K562 (cell line): ENCODE measurements at regions not wholly inside any gene's neighbourhood (a gene's known extent, or its start where the extent isn't known, plus 50 kb on each side); places are given as distances from the start of the nearest gene placed in this dataset.

Source experiments
- ATAC-seq: fragments of 200-7000 bp; cut with Tn5 transposase; 3 replicates; pipeline ENCODE4 v1.9.1; 2020; ENCODE audit warnings: moderate library complexity
- BruUV-seq: library from RNA; stranded (reverse); fragments of 400-500 nt; replicated peaks from 2 replicates; lab custom pipeline; 2021; lab: Mats Ljungman, UMichigan
- CTCF ChIA-PET: fragments of 300-600 bp; formaldehyde crosslinking; extraction: SDS; loops from one replicate; lab custom pipeline; 2021; ENCODE audit warnings: low intra/inter-chr PET ratio; lab: Yijun Ruan, JAX
- POLR2A ChIA-PET: fragments of 300-600, 350-650 bp; sonication (Branson Sonifier 250); formaldehyde crosslinking; extraction: SDS; loops from one replicate; lab custom pipeline; 2021; ENCODE audit warnings: antibody characterized with exemption, inconsistent platforms; lab: Yijun Ruan, JAX
- DNase-seq, 4 experiments: peaks; one replicate each; pipeline versions ENCODE4 v3.0.0 to v3.0.0-alpha.2; 2011 to 2018; ENCODE audit warnings: low spot score in 3 of 4, mixed read lengths in 3 of 4; ENCODE audit errors: extremely low read depth in 1 of 4
- FAIRE-seq: peaks from 2 replicates; lab custom pipeline; 2011; peaks lifted over from hg19 to GRCh38; lab: Jason Lieb, UNC
- H2AFZ ChIP-seq: 2 replicates; pipeline ENCODE4 v1.6.0; 2011; ENCODE audit warnings: low read depth, low read length, control low read depth, inconsistent platforms
- H3K27ac ChIP-seq: fragments of 200-600 bp; 3 replicates; pipeline ENCODE4 v1.8.0; 2011; ENCODE audit warnings: low read depth, mild to moderate bottlenecking, control low read depth, inconsistent platforms, low read length, moderate library complexity, mixed read lengths; ENCODE audit errors: extremely low read depth
- H3K27me3 ChIP-seq, 2 experiments: fragments of 300-600 bp in 1 of 2; 2 replicates in 1 of 2; 3 replicates in 1 of 2; pipeline versions ENCODE4 v1.6.0 to v1.8.0; 2011; ENCODE audit warnings: inconsistent platforms in 2 of 2, low read length in 2 of 2, mild to moderate bottlenecking in 1 of 2, mixed read lengths in 1 of 2, moderate library complexity in 1 of 2; ENCODE audit not compliant: control insufficient read depth in 2 of 2, insufficient read depth in 2 of 2
- H3K36me3 ChIP-seq: fragments of 300-600 bp; 3 replicates; pipeline ENCODE4 v1.8.0; 2011; ENCODE audit warnings: mild to moderate bottlenecking, low read length, inconsistent platforms; ENCODE audit not compliant: control insufficient read depth, insufficient read depth
- H3K4me1 ChIP-seq, 2 experiments: fragments of 200-600 bp in 1 of 2; replicated peaks in 1 of 2; 2 replicates in 1 of 2; 3 replicates in 1 of 2; pipeline versions ENCODE4 v1.5.1 to v1.8.0; 2011; ENCODE audit warnings: inconsistent platforms in 2 of 2, low read length in 2 of 2, mild to moderate bottlenecking in 1 of 2, mixed read lengths in 1 of 2, moderate library complexity in 1 of 2; ENCODE audit not compliant: control insufficient read depth in 2 of 2, insufficient read depth in 2 of 2
- H3K4me2 ChIP-seq: 2 replicates; pipeline ENCODE4 v1.6.1; 2011; ENCODE audit warnings: low read length, control low read depth, inconsistent platforms, mixed read lengths; ENCODE audit not compliant: insufficient read depth
- H3K4me3 ChIP-seq: fragments of 200-600 bp; sonication (generic), shearing (Covaris generic); 2 replicates; pipeline ENCODE4 v1.5.1; 2016; ENCODE audit warnings: control low read depth, inconsistent platforms
- H3K79me2 ChIP-seq: fragments of 200-600 bp; 3 replicates; pipeline ENCODE4 v1.8.0; 2011; ENCODE audit warnings: low read length, inconsistent platforms; ENCODE audit not compliant: control insufficient read depth, insufficient read depth
- H3K9ac ChIP-seq, 2 experiments: 2 replicates each; pipeline versions ENCODE4 v1.6.0 to v1.6.1; 2011; ENCODE audit warnings: low read depth in 2 of 2, low read length in 2 of 2, control low read depth in 1 of 2, inconsistent platforms in 1 of 2, mild to moderate bottlenecking in 1 of 2, mixed read lengths in 1 of 2; ENCODE audit not compliant: insufficient read depth in 1 of 2
- H3K9me1 ChIP-seq: one replicate; pipeline ENCODE4 v1.6.0; 2011; ENCODE audit warnings: inconsistent platforms, mild to moderate bottlenecking, low read length, moderate library complexity; ENCODE audit not compliant: control insufficient read depth, insufficient read depth
- H3K9me3 ChIP-seq: replicated peaks from 2 replicates; pipeline ENCODE4 v1.5.1; 2011; ENCODE audit warnings: low read depth, low read length, inconsistent platforms; ENCODE audit not compliant: control insufficient read depth, insufficient read depth
- H4K20me1 ChIP-seq: replicated peaks from 2 replicates; pipeline ENCODE4 v1.6.1; 2011; ENCODE audit warnings: low read length, inconsistent platforms, mixed read lengths; ENCODE audit not compliant: control insufficient read depth, insufficient read depth
- ARID2 ChIP-seq: fragments of 450-650 bp; IDR thresholded peaks from 2 replicates; pipeline ENCODE4 v1.6.1; 2017; ENCODE audit warnings: antibody characterized with exemption, mild to moderate bottlenecking
- CSDE1 ChIP-seq, 2 experiments: fragments of 450-650 bp; IDR thresholded peaks; 2 replicates each; pipeline ENCODE4 v1.6.1; 2016; ENCODE audit warnings: mild to moderate bottlenecking in 1 of 2
- ELF4 ChIP-seq: fragments of 450-650 bp; formaldehyde crosslinking; IDR thresholded peaks from 2 replicates; pipeline ENCODE4 v1.4.0; 2022; ENCODE audit warnings: missing genetic modification characterization
- EZH2 ChIP-seq: IDR thresholded peaks from 2 replicates; pipeline ENCODE4 v1.6.1; 2012; ENCODE audit warnings: low read depth, mild to moderate bottlenecking, inconsistent platforms, low read length, borderline replicate concordance
- NCOA6 ChIP-seq: fragments of 450-650 bp; IDR thresholded peaks from 2 replicates; pipeline ENCODE4 v1.6.1; 2017; ENCODE audit warnings: mild to moderate bottlenecking
- RBM39 ChIP-seq: fragments of 200-400 bp; formaldehyde crosslinking; optimal IDR thresholded peaks from 2 replicates; pipeline ENCODE3; 2018; ENCODE audit warnings: low read depth, low read length
- TBL1XR1 ChIP-seq, 2 experiments: IDR thresholded peaks; 2 replicates each; pipeline ENCODE4 v1.6.1; 2012; ENCODE audit warnings: improper control_type of control experiment in 2 of 2, low read length in 2 of 2, mild to moderate bottlenecking in 1 of 2
- ZNF780A ChIP-seq: fragments of 250-450 bp; sonication (Bioruptor Pico); IDR thresholded peaks from 2 replicates; pipeline ENCODE4 v1.5.0; 2021; ENCODE audit warnings: mild to moderate bottlenecking
- in situ Hi-C: fragments of 300-500 bp; cut with MboI; formaldehyde crosslinking; loops from 4 replicates; pipeline ENCODE4 v1.15.0; 2018; ENCODE audit warnings: inconsistent platforms, mixed read lengths
- intact Hi-C: fragments of 100-400 bp; cut with micrococcal nuclease; formaldehyde crosslinking; loops from 2 replicates; pipeline ENCODE4 v1.14.2; 2022
- TF ChIP-seq, protein P1 (sequence below), 2 experiments: fragments of 450-650 bp; conservative IDR thresholded peaks; 2 replicates each; pipeline ENCODE4 v1.6.1; 2017; ENCODE audit warnings: mild to moderate bottlenecking in 2 of 2, moderate library complexity in 2 of 2
- TF ChIP-seq, protein P2 (sequence below): fragments of 250-450 bp; sonication (Bioruptor Pico); IDR thresholded peaks from 2 replicates; pipeline ENCODE4 v1.5.0; 2021; ENCODE audit warnings: mild to moderate bottlenecking, moderate library complexity
- TF ChIP-seq, protein P3 (sequence below): fragments of 200-400 bp; formaldehyde crosslinking; IDR thresholded peaks from 2 replicates; pipeline ENCODE4 v1.6.1; 2017; ENCODE audit warnings: mild to moderate bottlenecking, low read depth, low read length, moderate library complexity

DNA sequence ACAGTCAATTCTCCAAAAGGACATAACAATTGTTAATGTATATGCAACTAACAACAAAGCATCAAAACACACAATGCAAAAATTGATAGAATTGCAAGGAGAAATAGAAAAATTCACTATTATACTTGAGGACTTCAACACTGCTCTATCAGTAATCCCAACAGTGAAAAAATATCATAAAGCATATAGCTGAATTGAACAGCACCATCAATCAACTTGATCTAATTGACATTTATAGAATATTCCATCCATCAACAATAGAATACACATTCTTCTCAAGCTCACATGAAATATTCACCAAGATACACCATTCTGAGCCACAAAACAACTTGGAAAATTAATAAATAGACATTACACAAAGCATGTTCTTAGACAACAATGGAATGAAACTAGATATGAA lies 60.1 kb upstream of the ASXL3 start:
- H3K4me3 ChIP-seq: no peak overlapping the region
- ATAC-seq: no peak
- no peak overlapping the region for H3K27ac ChIP-seq
- no peak for FAIRE-seq
- H4K20me1 ChIP-seq: no peaks in the 10 kb centered on the region
- ChIA-PET POLR2A (no interaction called here), CTCF (no interaction called here)
- DNase-seq: no peak
- no TSS peak for BruUV-seq
- TF ChIP-seq, protein P1, sequence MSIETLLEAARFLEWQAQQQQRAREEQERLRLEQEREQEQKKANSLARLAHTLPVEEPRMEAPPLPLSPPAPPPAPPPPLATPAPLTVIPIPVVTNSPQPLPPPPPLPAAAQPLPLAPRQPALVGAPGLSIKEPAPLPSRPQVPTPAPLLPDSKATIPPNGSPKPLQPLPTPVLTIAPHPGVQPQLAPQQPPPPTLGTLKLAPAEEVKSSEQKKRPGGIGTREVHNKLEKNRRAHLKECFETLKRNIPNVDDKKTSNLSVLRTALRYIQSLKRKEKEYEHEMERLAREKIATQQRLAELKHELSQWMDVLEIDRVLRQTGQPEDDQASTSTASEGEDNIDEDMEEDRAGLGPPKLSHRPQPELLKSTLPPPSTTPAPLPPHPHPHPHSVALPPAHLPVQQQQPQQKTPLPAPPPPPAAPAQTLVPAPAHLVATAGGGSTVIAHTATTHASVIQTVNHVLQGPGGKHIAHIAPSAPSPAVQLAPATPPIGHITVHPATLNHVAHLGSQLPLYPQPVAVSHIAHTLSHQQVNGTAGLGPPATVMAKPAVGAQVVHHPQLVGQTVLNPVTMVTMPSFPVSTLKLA (conservative IDR thresholded peaks at IDR 0.05): no peak
- no peak overlapping the region for H3K4me2 ChIP-seq
- no peaks in the 10 kb centered on the region for H3K27me3 ChIP-seq
- intact Hi-C loops: no loop called here
- no peaks in the 10 kb centered on the region for H3K9me3 ChIP-seq
- H3K36me3 ChIP-seq: no peaks in the 10 kb centered on the region
- in situ Hi-C loops: no loop called here
- no peaks in the 10 kb centered on the region for H3K9me1 ChIP-seq
- H2AFZ ChIP-seq: no peak overlapping the region
- H3K4me1 ChIP-seq: no peaks in the 10 kb centered on the region
- no peak overlapping the region for H3K9ac ChIP-seq
- H3K79me2 ChIP-seq: no peaks in the 10 kb centered on the region

DNA sequence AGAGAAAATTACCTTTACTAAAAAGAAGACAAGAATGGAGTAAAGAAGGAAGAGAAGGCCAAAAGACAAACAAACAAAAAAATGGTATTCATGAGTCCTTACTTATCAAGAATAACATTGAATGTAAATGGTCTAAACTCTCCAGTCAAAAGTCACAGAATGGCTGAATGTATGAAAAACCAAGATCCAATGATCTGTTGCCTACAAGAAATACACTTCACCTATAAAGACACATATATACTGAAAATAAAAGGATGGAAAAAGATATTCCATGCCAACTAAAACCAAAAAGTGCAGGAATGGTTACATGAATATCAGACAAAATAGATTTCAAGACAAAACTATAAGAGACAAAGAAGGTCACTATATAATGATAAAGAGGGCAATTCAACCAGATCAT lies 65.0 kb upstream of the ASXL3 start:
- Histone ChIP-seq H3K4me2 (no peak overlapping the region), H2AFZ (no peak overlapping the region), H3K27me3 (no peaks in the 10 kb centered on the region), H3K27ac (no peak overlapping the region), H3K36me3 (no peaks in the 10 kb centered on the region), H3K9ac (no peak overlapping the region), H3K9me3 (peaks cover 1% of the 10 kb centered on the region), H3K79me2 (no peaks in the 10 kb centered on the region), H3K4me3 (no peak overlapping the region), H3K4me1 (no peaks in the 10 kb centered on the region), H3K9me1 (no peaks in the 10 kb centered on the region), H4K20me1 (no peaks in the 10 kb centered on the region)
- intact Hi-C loops: no loop called here
- FAIRE-seq (no peak), ATAC-seq (no peak), DNase-seq (no peak)
- no TSS peak for BruUV-seq
- ChIA-PET CTCF (no interaction called here), POLR2A (no interaction called here)
- no peak for TF ChIP-seq EZH2
- TF ChIP-seq RBM39: no peak
- no peak for TF ChIP-seq ARID2
- TF ChIP-seq, protein P2, sequence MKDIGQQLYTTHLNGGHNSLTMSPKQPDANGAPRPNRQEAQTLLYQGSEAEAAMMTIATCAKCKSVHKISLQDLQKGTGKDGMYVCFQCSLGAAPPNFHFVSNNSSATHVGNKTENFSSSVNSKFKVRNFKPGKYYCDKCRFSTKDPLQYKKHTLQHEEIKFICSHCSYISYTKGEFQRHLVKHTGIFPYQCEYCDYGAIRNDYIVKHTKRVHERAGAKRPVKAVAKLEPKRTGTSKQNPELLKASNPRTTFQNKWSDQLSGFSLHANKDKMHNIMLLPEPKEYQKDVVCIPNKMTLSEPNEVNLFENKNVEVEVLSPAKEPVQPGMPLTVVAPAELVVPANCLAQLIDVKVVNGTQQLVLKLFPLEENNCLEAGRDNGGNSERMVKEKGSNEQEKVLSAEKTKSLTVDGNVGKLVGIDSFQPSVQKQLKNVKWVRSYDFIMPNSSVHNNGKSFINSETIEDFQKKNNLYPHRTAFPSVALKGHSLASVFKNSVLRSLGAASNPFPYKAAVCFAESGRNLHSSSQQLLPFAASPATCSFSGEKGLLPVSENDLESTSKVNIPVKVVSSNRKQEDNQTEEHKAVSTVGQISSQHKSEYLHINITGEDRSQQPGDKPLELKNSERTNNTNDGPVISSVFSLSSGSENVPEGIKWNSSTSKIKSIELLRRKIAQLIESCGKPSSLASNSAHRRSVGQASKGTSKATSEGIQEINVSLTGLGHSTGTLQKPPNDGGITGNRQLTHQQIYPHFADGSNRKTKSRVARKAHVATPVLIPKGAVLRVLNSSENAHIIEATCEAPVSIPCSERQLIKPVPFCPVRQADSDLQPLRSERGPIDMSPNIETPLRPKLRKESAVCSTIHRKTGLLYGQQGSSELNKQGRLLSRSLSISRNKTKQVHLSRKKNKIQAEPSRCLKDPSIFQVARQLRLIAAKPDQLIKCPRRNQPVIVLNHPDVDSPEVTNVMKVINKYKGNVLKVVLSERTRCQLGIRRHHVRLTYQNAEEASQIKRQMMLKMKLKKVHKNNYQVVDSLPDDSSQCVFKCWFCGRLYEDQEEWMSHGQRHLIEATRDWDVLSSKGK (CRISPR knock-in tag): no peak
- TF ChIP-seq, protein P3, sequence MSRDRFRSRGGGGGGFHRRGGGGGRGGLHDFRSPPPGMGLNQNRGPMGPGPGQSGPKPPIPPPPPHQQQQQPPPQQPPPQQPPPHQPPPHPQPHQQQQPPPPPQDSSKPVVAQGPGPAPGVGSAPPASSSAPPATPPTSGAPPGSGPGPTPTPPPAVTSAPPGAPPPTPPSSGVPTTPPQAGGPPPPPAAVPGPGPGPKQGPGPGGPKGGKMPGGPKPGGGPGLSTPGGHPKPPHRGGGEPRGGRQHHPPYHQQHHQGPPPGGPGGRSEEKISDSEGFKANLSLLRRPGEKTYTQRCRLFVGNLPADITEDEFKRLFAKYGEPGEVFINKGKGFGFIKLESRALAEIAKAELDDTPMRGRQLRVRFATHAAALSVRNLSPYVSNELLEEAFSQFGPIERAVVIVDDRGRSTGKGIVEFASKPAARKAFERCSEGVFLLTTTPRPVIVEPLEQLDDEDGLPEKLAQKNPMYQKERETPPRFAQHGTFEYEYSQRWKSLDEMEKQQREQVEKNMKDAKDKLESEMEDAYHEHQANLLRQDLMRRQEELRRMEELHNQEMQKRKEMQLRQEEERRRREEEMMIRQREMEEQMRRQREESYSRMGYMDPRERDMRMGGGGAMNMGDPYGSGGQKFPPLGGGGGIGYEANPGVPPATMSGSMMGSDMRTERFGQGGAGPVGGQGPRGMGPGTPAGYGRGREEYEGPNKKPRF: no peak
- no peak for TF ChIP-seq CSDE1 (IDR thresholded peaks at IDR 0.05)
- TF ChIP-seq ELF4 (CRISPR knock-in tag): no peak
- TF ChIP-seq ZNF780A: no peak
- no peak for TF ChIP-seq NCOA6
- no peak for TF ChIP-seq TBL1XR1 (IDR thresholded peaks at IDR 0.05; ENCODE audit: low read length in 2 of 2)
- in situ Hi-C loops: no loop called here
